ENCODE measurements at regions not wholly inside any gene's neighbourhood (a gene's known extent, or its start where the extent isn't known, plus 50 kb on each side); places are given as distances from the start of the nearest gene placed in this dataset.

- Histone ChIP-seq H3K27ac (no peak overlapping the region), H3K36me3 (no peaks in the 10 kb centered on the region), H3K4me3 (no peak overlapping the region), H3K27me3 (no peaks in the 10 kb centered on the region), H3K4me1 (no peaks in the 10 kb centered on the region), H3K9me3 (peaks cover 0 to 6% (median 0%) of the 10 kb centered on the region in 11 donors)
- 72 to 84% methylated on average over 5 of the region's 5 CpGs for WGBS, 2 donors
- DNase-seq, result no peak
- TF ChIP-seq CTCF (IDR thresholded peaks at IDR 0.05), result no peak
- intact Hi-C loops (cut with DNase I), result no loop called here
- no peak for ATAC-seq
These were observed 312.4 kb downstream of the PPARGC1A start for GRCh38 chr4:23577398-23577797.

- H3K36me3 ChIP-seq, result no peaks in the 10 kb centered on the region
- ATAC-seq (no peak), DNase-seq (no peak)
- H3K4me1 ChIP-seq, result no peaks in the 10 kb centered on the region
- no peaks in the 10 kb centered on the region for H3K27me3 ChIP-seq
- no peak overlapping the region for H3K4me3 ChIP-seq
- peaks cover 0 to 11% (median 0%) of the 10 kb centered on the region in 11 donors for H3K9me3 ChIP-seq
- no peak for TF ChIP-seq CTCF (IDR thresholded peaks at IDR 0.05)
- intact Hi-C loops (cut with DNase I), result no loop called here
- H3K27ac ChIP-seq, result no peak overlapping the region
- WGBS, 2 donors, result 90 to 95% methylated on average over 4 of the region's 4 CpGs
These were observed 317.5 kb downstream of the PPARGC1A start for GRCh38 chr4:23572382-23572781.

- no peaks in the 10 kb centered on the region for H3K27me3 ChIP-seq
- no peaks in the 10 kb centered on the region for H3K4me1 ChIP-seq
- no peak for TF ChIP-seq CTCF (IDR thresholded peaks at IDR 0.05)
- H3K27ac ChIP-seq, result no peak overlapping the region
- H3K9me3 ChIP-seq, result peaks cover 0 to 26% (median 0%) of the 10 kb centered on the region in 11 donors
- H3K4me3 ChIP-seq, result no peak overlapping the region
- ATAC-seq, result no peak
- intact Hi-C loops (cut with DNase I), result no loop called here
- DNase-seq, result no peak
- no peaks in the 10 kb centered on the region for H3K36me3 ChIP-seq
These were observed 322.5 kb downstream of the PPARGC1A start for GRCh38 chr4:23567338-23567737.

- no peaks in the 10 kb centered on the region for H3K4me1 ChIP-seq
- DNase-seq (no peak), ATAC-seq (no peak)
- 89 to 95% methylated on average over 2 of the region's 2 CpGs for WGBS, 2 donors
- H3K36me3 ChIP-seq, result no peaks in the 10 kb centered on the region
- H3K27ac ChIP-seq, result no peak overlapping the region
- H3K9me3 ChIP-seq, result peaks cover 0 to 26% (median 0%) of the 10 kb centered on the region in 11 donors
- H3K4me3 ChIP-seq, result no peak overlapping the region
- no peaks in the 10 kb centered on the region for H3K27me3 ChIP-seq
- TF ChIP-seq CTCF (IDR thresholded peaks at IDR 0.05), result no peak
- intact Hi-C loops (cut with DNase I), result no loop called here
These were observed 329.1 kb downstream of the PPARGC1A start for GRCh38 chr4:23560748-23561147.

DNA sequence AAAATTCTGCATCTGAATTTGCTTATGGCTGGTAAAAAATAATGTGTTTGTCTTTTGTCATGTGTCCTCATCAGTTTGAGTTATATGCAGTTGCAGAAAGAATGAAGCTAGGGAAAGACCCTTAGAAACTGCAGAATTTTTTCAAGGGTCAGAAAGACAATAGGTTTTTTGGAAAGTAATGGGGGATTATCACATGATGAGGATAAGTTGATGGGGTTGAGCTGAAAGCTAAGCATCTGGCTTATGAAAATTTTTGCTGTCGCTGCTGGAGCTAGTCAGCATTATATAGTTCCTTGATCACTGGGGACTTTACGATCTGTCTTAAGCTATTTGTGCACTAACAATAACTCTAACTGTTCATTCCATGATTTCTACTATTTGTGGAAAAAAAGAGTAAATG is 331.7 kb downstream of the PPARGC1A start:
- DNase-seq (no peak), ATAC-seq (no peak)
- Histone ChIP-seq H3K36me3 (no peaks in the 10 kb centered on the region), H3K4me1 (no peaks in the 10 kb centered on the region), H3K4me3 (no peak overlapping the region), H3K27ac (no peak overlapping the region), H3K27me3 (no peaks in the 10 kb centered on the region), H3K9me3 (peaks cover 0 to 24% (median 10%) of the 10 kb centered on the region in 11 donors)
- WGBS, 2 donors, result 67 to 84% methylated on average over 2 of the region's 2 CpGs
- no peak for TF ChIP-seq CTCF (IDR thresholded peaks at IDR 0.05)
- intact Hi-C loops (cut with DNase I), result no loop called here
